ENCODE measurements at regions not wholly inside any gene's neighbourhood (a gene's known extent, or its start where the extent isn't known, plus 50 kb on each side); places are given as distances from the start of the nearest gene placed in this dataset.

- Histone ChIP-seq H3K27ac (peak overlapping the region; percentile 7), H3K4me3 (no peak overlapping the region), H3K27me3 (no peaks in the 10 kb centered on the region), H3K9me3 (no peaks in the 10 kb centered on the region), H3K4me1 (peaks cover 2% of the 10 kb centered on the region), H3K36me3 (no peaks in the 10 kb centered on the region)
- no peak for DNase-seq (ENCODE audit: low spot score in 2 of 2)
- TF ChIP-seq POLR2AphosphoS5 (IDR thresholded peaks at IDR 0.05) (no peak), EP300 (IDR thresholded peaks at IDR 0.05) (no peak), CTCF (IDR thresholded peaks at IDR 0.05) (no peak), POLR2A (IDR thresholded peaks at IDR 0.05) (no peak)
- 86% methylated on average over 4 of the region's 4 CpGs for whole genome bisulfite sequencing
Observed at GRCh38 chr2:144671695-144672455, 152.0 kb upstream of the ZEB2 start.

- no peaks in the 10 kb centered on the region for H3K36me3 ChIP-seq
- H3K27ac ChIP-seq = no peak overlapping the region
- DNase-seq (ENCODE audit: low spot score in 2 of 2) = no peak
- no peaks in the 10 kb centered on the region for H3K9me3 ChIP-seq
- TF ChIP-seq POLR2AphosphoS5 (IDR thresholded peaks at IDR 0.05) (no peak), EP300 (IDR thresholded peaks at IDR 0.05) (no peak), CTCF (IDR thresholded peaks at IDR 0.05) (no peak), POLR2A (IDR thresholded peaks at IDR 0.05) (no peak)
- H3K4me3 ChIP-seq = no peak overlapping the region
- peaks cover under 1% of the 10 kb centered on the region for H3K4me1 ChIP-seq
- no peaks in the 10 kb centered on the region for H3K27me3 ChIP-seq
- 92% methylated on average over 1 of the region's 1 CpG for WGBS
Observed at GRCh38 chr2:144670738-144671137, 150.8 kb upstream of the ZEB2 start.

DNA sequence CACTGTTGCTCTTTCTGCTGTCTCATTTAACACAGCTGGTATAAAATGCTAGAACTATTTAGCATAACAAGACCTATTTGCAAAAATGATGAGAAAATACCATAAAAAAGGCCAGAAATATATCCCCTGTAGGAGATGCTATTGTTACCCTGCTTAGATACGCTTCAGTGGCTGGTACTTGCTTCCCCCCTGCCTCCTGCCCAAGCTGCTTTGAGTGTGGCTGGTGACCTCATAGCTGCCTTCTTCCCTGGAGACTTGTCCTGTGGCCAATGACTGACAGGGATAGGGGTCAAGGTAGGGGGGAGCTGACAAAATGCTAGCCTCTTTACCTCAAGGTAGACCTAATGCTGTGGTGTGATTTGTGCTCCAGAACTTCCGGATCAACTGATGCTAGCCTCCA is 150.2 kb upstream of the ZEB2 start:
- Histone ChIP-seq H3K27ac (no peak overlapping the region), H3K27me3 (no peaks in the 10 kb centered on the region), H3K36me3 (no peaks in the 10 kb centered on the region), H3K4me3 (no peak overlapping the region), H3K9me3 (no peaks in the 10 kb centered on the region), H3K4me1 (no peaks in the 10 kb centered on the region)
- WGBS = 87% methylated on average over 2 of the region's 2 CpGs
- TF ChIP-seq CTCF (IDR thresholded peaks at IDR 0.05) = no peak
- DNase-seq (ENCODE audit: low spot score in 2 of 2) = no peak

DNA sequence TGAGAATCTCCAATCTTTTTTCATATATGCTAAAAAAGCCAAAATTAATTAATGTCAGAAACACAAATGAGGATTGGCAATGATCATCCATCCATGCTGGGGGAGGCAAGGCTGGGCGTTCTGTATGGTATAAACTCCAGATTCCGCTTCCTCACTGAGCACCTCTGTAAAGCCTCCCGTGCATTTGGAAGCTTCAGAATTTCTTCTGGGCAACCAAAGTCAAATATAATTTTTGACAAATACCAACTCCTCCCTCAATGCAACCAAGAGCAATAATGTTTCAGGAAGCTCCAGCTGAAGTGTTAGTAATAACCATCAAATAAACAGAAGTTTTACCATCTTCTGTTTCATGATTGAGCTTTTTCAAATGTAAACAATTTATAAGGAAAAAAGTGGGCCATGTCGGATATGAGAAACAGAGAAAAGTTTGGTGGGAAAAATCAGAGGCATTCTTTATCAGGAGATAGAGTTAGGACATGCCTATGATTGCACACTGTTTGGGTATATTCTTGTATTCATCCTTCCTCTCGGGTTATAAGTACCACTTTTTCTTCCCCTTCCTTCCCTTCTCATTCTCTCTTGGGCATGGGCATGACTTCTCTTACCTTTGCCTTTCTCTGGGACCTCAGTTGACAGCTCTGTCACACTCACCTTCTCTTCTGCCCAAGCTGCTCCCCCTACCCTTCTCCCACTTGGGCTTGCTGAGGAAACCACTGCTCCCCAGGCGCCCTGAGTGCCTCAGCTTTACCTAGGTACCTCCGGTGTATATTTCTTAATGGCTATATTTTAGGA is 149.5 kb upstream of the ZEB2 start:
- no peak for DNase-seq (ENCODE audit: low spot score in 2 of 2)
- H3K27ac ChIP-seq = no peak overlapping the region
- H3K36me3 ChIP-seq = no peaks in the 10 kb centered on the region
- H3K9me3 ChIP-seq = no peaks in the 10 kb centered on the region
- TF ChIP-seq CTCF (IDR thresholded peaks at IDR 0.05) (no peak), EP300 (IDR thresholded peaks at IDR 0.05) (no peak), POLR2AphosphoS5 (IDR thresholded peaks at IDR 0.05) (no peak), POLR2A (IDR thresholded peaks at IDR 0.05) (no peak)
- H3K27me3 ChIP-seq = no peaks in the 10 kb centered on the region
- WGBS = 93% methylated on average over 7 of the region's 7 CpGs
- H3K4me3 ChIP-seq = no peak overlapping the region
- H3K4me1 ChIP-seq = no peaks in the 10 kb centered on the region

- no peaks in the 10 kb centered on the region for H3K36me3 ChIP-seq
- H3K4me1 ChIP-seq = no peaks in the 10 kb centered on the region
- no peaks in the 10 kb centered on the region for H3K27me3 ChIP-seq
- H3K9me3 ChIP-seq = no peaks in the 10 kb centered on the region
- WGBS = 94% methylated on average over 1 of the region's 1 CpG
- no peak overlapping the region for H3K27ac ChIP-seq
- H3K4me3 ChIP-seq = no peak overlapping the region
- TF ChIP-seq POLR2AphosphoS5 (IDR thresholded peaks at IDR 0.05) (no peak), EP300 (IDR thresholded peaks at IDR 0.05) (no peak), CTCF (IDR thresholded peaks at IDR 0.05) (no peak), POLR2A (IDR thresholded peaks at IDR 0.05) (no peak)
- DNase-seq (ENCODE audit: low spot score in 2 of 2) = no peak
Observed at GRCh38 chr2:144668493-144669110, 148.7 kb upstream of the ZEB2 start.

All from suprapubic skin (tissue), 4 donors.